KMS-11 (cell line): ENCODE measurements at regions not wholly inside any gene's neighbourhood (a gene's known extent, or its start where the extent isn't known, plus 50 kb on each side); places are given as distances from the start of the nearest gene placed in this dataset.

Experiments
- H2AFZ ChIP-seq: fragments of 200-600 bp; sonication (generic); 2 replicates; pipeline ENCODE4 v1.6.1; 2016; ENCODE audit warnings: antibody characterized with exemption, mixed run types, low read depth
- H3K27ac ChIP-seq: fragments of 200-600 bp; sonication (generic); 2 replicates; pipeline ENCODE4 v1.6.1; 2016; ENCODE audit warnings: mild to moderate bottlenecking, mixed run types
- H3K27me3 ChIP-seq: fragments of 200-600 bp; sonication (generic); 2 replicates; pipeline ENCODE4 v1.6.1; 2017; ENCODE audit warnings: mild to moderate bottlenecking, low read depth, mixed run types, moderate library complexity; ENCODE audit not compliant: insufficient read depth
- H3K36me3 ChIP-seq: fragments of 200-600 bp; sonication (generic); 2 replicates; pipeline ENCODE4 v1.6.1; 2017; ENCODE audit warnings: mild to moderate bottlenecking, mixed run types; ENCODE audit not compliant: insufficient read depth
- H3K4me1 ChIP-seq: fragments of 200-600 bp; sonication (generic); 2 replicates; pipeline ENCODE4 v1.6.1; 2016; ENCODE audit warnings: mild to moderate bottlenecking, low read depth, mixed run types; ENCODE audit not compliant: poor library complexity, severe bottlenecking
- H3K4me2 ChIP-seq: fragments of 200-600 bp; sonication (generic); 2 replicates; pipeline ENCODE4 v1.7.0; 2016; ENCODE audit warnings: mild to moderate bottlenecking, mixed run types
- H3K4me3 ChIP-seq: fragments of 200-600 bp; sonication (generic); IDR thresholded peaks from 2 replicates; pipeline ENCODE4 v1.6.1; 2017; ENCODE audit warnings: low read depth, low read length, mixed read lengths; ENCODE audit not compliant: insufficient read depth
- H3K79me2 ChIP-seq: fragments of 200-600 bp; sonication (generic); 2 replicates; pipeline ENCODE4 v1.6.1; 2016; ENCODE audit warnings: low read depth, mixed run types; ENCODE audit not compliant: insufficient read depth
- H3K9ac ChIP-seq: fragments of 200-600 bp; sonication (generic); 2 replicates; pipeline ENCODE4 v1.6.1; 2016; ENCODE audit warnings: mild to moderate bottlenecking, mixed run types
- H4K20me1 ChIP-seq: fragments of 200-600 bp; sonication (generic); 2 replicates; pipeline ENCODE4 v1.6.1; 2016; ENCODE audit warnings: mild to moderate bottlenecking, mixed run types; ENCODE audit not compliant: insufficient read depth
- TF ChIP-seq, protein P1 (sequence below): fragments of 200-600 bp; sonication (generic); conservative IDR thresholded peaks from 2 replicates; pipeline ENCODE4 v1.6.1; 2017; ENCODE audit warnings: low read depth, mild to moderate bottlenecking, antibody characterized with exemption, low read length, moderate library complexity, mixed read lengths

DNA sequence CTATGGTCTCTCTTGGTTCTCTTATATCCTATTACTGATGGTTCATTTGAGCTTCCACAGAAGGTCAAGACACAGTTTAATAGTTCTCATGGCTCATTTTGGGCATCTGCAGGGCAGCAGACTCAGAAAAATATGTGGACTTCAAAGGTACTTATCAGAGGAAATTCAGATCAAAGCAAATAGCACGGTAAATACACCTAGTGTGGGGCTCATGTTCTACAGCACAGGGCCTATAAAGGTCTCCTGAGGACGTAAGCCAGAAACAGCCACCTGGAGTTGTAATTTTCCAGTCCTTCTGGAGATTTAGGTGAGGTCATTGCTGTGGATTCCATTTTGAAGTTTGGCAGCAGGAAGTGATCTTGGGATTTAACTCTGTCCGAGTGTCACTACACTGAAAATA lies 134.5 kb upstream of the SGO1 start:
- H3K79me2 ChIP-seq = no peaks in the 10 kb centered on the region
- TF ChIP-seq, protein P1, sequence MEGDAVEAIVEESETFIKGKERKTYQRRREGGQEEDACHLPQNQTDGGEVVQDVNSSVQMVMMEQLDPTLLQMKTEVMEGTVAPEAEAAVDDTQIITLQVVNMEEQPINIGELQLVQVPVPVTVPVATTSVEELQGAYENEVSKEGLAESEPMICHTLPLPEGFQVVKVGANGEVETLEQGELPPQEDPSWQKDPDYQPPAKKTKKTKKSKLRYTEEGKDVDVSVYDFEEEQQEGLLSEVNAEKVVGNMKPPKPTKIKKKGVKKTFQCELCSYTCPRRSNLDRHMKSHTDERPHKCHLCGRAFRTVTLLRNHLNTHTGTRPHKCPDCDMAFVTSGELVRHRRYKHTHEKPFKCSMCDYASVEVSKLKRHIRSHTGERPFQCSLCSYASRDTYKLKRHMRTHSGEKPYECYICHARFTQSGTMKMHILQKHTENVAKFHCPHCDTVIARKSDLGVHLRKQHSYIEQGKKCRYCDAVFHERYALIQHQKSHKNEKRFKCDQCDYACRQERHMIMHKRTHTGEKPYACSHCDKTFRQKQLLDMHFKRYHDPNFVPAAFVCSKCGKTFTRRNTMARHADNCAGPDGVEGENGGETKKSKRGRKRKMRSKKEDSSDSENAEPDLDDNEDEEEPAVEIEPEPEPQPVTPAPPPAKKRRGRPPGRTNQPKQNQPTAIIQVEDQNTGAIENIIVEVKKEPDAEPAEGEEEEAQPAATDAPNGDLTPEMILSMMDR = no peak
- H3K27ac ChIP-seq = no peak overlapping the region
- no peaks in the 10 kb centered on the region for H4K20me1 ChIP-seq
- no peak overlapping the region for H3K4me3 ChIP-seq
- H3K9ac ChIP-seq = no peak overlapping the region
- no peaks in the 10 kb centered on the region for H3K27me3 ChIP-seq
- no peak overlapping the region for H2AFZ ChIP-seq
- no peaks in the 10 kb centered on the region for H3K4me1 ChIP-seq
- no peak overlapping the region for H3K4me2 ChIP-seq
- H3K36me3 ChIP-seq = no peaks in the 10 kb centered on the region

DNA sequence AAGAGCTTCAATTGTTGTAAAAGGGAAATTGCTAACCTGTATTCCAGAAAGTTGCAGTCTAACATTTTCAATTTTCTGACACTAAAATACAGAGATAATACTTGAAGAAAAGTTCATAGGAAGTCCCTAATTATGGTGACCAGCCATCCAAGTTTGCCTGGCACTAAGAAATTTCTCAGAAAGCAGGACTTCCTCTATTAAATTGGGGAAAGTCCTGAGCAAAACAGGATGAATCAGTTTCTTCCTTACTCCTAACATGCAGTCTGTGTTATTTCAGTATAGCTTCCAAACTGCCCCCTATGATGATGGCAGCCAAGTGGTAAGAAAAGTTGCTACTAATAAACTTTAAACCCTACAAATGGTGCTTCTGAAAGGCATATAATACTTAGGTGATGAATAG lies 133.5 kb upstream of the SGO1 start:
- no peaks in the 10 kb centered on the region for H3K27me3 ChIP-seq
- H3K27ac ChIP-seq = no peak overlapping the region
- TF ChIP-seq, protein P1 = no peak
- H3K79me2 ChIP-seq = no peaks in the 10 kb centered on the region
- no peaks in the 10 kb centered on the region for H4K20me1 ChIP-seq
- H2AFZ ChIP-seq = no peak overlapping the region
- H3K4me1 ChIP-seq = no peaks in the 10 kb centered on the region
- H3K4me3 ChIP-seq = no peak overlapping the region
- no peak overlapping the region for H3K9ac ChIP-seq
- no peaks in the 10 kb centered on the region for H3K36me3 ChIP-seq
- H3K4me2 ChIP-seq = no peak overlapping the region

DNA sequence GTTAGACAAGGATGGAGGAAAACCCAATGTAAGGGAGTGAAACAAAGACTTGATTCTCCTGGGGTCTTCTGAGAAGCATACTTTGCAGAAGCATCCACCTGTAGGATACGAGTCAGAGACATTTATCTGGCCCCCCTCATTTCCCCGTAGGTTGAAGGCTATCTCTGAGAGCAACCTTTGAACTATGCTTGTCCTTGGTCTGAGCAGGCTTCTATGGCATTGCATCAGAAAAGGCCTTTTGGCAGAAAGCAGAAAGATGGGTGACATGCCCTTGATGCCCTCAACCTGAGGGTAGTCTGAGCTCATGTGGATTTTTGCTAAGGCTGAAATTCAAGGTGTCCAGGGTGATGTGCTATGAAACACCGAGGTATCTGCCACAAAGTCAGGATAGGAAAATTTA lies 131.6 kb upstream of the SGO1 start:
- no peak overlapping the region for H3K4me3 ChIP-seq
- H3K9ac ChIP-seq = no peak overlapping the region
- H3K4me2 ChIP-seq = no peak overlapping the region
- no peak overlapping the region for H2AFZ ChIP-seq
- H4K20me1 ChIP-seq = no peaks in the 10 kb centered on the region
- no peaks in the 10 kb centered on the region for H3K79me2 ChIP-seq
- H3K27me3 ChIP-seq = no peaks in the 10 kb centered on the region
- H3K36me3 ChIP-seq = no peaks in the 10 kb centered on the region
- H3K27ac ChIP-seq = no peak overlapping the region
- TF ChIP-seq, protein P1 = no peak
- no peaks in the 10 kb centered on the region for H3K4me1 ChIP-seq

DNA sequence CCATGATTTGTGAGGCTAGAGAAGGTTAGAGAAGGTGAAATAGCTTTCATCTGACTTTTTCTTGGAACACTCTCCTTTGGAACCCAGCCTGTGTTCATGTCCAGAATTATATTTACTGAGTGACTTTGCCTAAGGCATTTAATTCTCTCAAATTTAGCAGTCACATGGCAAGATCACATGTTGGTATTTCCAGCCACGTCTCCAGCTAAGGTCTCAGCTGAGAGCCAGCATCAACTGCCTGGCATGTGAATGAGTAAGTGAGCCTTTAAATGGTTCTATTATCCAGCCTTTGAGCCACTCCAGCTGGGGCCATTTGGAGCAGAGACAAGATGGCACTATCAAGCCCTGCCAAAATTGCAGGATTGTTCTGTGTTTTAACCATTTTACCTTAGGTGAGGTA lies 130.2 kb upstream of the SGO1 start:
- Histone ChIP-seq H2AFZ (no peak overlapping the region), H3K36me3 (no peaks in the 10 kb centered on the region), H3K79me2 (no peaks in the 10 kb centered on the region), H4K20me1 (no peaks in the 10 kb centered on the region), H3K4me3 (no peak overlapping the region), H3K9ac (no peak overlapping the region), H3K4me2 (no peak overlapping the region), H3K27ac (no peak overlapping the region), H3K4me1 (no peaks in the 10 kb centered on the region), H3K27me3 (no peaks in the 10 kb centered on the region)
- TF ChIP-seq, protein P1 = no peak

DNA sequence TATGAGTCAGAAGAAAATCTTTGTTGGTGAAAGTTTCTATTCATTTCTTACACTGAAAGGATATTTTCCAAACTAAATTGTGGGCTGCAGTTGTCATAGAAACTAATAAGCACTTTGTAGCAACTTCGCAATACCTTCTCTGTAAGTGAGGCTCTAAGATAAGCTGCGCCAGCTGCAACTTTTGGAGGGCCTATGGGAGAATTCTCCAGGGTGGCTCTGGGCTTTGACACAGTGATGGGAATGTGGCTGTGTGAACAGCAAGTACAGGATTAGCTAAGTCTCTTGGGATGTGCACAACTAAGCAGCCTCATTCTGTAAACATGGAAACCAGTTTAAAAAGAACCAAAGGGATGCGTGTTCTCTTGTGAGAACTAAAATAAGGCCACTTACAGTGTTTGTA lies 124.6 kb upstream of the SGO1 start:
- H3K4me1 ChIP-seq = no peaks in the 10 kb centered on the region
- no peaks in the 10 kb centered on the region for H4K20me1 ChIP-seq
- H3K4me3 ChIP-seq = no peak overlapping the region
- no peak overlapping the region for H2AFZ ChIP-seq
- no peaks in the 10 kb centered on the region for H3K79me2 ChIP-seq
- H3K36me3 ChIP-seq = no peaks in the 10 kb centered on the region
- no peak overlapping the region for H3K9ac ChIP-seq
- TF ChIP-seq, protein P1 = no peak
- H3K27ac ChIP-seq = no peak overlapping the region
- no peaks in the 10 kb centered on the region for H3K27me3 ChIP-seq
- no peak overlapping the region for H3K4me2 ChIP-seq
